Suppressor macrophage treated with lipopolysaccharide for 1 hour (primary cell): ENCODE measurements at regions not wholly inside any gene's neighbourhood (a gene's known extent, or its start where the extent isn't known, plus 50 kb on each side); places are given as distances from the start of the nearest gene placed in this dataset.

Experiments
- DNase-seq, 3 donors: peaks; one replicate each; pipeline ENCODE4 v3.0.0-alpha.2; 2020 to 2022

DNA sequence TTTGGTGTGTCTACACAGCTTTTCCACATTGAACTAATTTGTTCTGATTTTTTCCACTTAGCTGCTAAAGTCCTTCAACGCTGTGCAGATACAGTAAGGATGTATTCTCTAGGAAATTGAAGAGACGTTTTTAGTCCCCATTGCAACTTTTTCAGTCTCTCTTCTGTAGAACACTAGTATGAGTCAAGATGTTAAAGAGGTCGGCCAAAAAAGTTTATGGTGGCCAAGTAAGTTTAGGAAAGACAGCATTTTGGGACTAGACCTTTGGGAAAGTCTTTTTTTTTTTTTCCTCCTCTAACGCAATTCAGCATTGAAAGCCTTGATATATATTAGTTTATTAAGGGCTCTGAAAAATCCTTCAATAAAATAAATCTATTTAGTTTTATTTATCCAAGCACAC lies 243.5 kb upstream of the FBXL7 start:
- no peak for DNase-seq

- no peak for DNase-seq
Observed at GRCh38 chr5:15255576-15255975, 244.4 kb upstream of the FBXL7 start.

- DNase-seq: no peak
Observed at GRCh38 chr5:15254607-15255006, 245.4 kb upstream of the FBXL7 start.

GRCh38 chr5:15252331-15252730 lies 247.6 kb upstream of the FBXL7 start:
- DNase-seq: no peak

DNA sequence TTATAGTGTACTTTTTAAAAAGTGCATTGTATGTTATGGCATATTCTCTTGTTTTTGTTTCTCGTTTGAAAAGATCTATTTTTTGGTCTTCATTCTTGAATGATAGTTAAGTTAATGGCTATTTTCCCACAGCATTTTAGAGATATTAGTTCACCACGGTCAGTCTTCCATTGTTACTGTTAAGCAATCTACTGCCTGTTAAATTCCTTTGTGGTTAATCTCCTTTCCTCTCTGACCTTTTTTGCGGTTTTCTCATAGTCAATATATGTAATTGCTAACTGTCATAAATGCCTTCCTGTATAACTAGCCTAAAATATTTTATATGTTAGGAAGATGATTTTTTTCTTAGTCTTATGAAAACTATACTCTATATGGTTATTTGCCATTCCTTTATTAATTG lies 250.8 kb upstream of the FBXL7 start:
- no peak for DNase-seq

DNA sequence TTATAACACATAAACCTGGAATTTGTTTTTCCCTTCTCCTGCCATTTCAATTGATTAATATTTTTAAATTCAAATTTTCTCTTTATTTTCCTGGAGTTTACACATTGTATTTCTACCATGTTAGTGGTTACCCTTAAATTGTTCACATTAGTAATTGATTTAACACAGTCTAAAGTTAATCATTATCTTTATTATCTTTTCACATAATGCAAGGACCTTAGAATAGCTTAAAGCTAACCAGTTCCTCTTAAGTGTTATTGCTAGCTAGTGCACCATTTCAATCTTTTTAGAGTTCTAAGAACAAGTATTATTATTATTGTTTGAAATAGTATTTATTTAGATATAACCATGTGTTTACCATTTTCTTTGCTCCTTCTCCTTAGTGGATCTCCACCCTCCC lies 251.2 kb upstream of the FBXL7 start:
- no peak for DNase-seq

- no peak for DNase-seq
Observed at GRCh38 chr5:15245913-15246312, 254.1 kb upstream of the FBXL7 start.

DNA sequence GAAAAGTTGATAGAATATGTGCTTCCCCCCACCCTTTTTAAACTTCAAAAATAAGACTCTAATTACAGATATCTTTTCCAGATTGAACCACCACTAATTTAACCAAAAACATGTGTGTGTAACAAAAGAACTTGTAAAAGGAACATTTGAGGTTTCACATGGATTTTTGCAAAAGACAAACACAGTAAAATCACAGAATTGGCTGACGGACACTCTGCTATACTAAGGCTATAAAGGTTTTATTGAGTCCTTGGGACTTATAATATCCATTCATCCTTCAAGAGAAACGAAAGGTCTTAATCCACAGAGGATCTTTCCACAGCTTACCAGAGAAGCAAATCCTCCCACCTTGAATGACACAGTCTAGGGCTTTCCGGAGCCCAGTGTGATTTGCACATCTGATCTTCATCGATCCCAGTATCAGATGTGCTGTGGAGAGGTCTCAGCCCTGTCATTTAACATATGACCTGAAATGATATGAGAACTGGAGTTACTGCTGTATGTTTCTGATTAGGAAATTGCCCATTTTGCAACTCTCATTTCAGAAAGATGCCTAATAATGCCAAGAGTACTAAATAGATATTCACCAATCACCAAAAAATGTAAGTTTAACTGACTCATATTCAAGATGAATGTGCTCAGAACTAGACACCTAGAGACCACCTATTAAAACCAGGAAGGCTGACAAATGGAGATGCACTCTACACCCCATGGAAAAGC lies 256.5 kb upstream of the FBXL7 start:
- no peak for DNase-seq

DNA sequence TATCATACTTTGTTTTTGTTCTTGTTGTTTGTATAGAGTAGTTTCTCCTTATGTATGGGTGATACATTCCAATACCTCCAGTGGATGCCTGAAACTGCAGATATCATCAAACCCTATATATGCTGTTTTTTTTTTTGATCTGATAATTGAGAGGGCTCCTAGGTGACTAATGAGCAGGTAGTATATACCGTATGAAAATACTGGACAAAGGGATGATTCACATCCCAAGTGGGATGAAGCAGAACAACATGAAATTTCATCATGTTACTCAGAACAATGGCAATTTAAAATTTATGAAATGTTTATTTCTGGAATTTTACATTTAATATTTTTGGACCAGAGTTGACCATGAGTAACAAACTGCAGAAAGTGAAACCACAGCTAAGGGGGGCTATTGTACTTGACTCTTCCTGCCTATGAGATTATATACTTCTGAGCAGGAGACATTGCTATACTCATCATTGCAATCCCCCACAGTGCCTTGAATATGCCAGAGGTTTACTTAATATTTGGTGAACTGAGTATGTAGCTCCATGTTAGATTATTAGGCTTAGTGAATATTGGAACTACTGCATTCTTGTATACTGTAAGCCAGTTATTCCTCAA lies 258.7 kb upstream of the FBXL7 start:
- DNase-seq: no peak

- DNase-seq: no peak
Observed at GRCh38 chr5:15238006-15238405, 262.0 kb upstream of the FBXL7 start.

DNA sequence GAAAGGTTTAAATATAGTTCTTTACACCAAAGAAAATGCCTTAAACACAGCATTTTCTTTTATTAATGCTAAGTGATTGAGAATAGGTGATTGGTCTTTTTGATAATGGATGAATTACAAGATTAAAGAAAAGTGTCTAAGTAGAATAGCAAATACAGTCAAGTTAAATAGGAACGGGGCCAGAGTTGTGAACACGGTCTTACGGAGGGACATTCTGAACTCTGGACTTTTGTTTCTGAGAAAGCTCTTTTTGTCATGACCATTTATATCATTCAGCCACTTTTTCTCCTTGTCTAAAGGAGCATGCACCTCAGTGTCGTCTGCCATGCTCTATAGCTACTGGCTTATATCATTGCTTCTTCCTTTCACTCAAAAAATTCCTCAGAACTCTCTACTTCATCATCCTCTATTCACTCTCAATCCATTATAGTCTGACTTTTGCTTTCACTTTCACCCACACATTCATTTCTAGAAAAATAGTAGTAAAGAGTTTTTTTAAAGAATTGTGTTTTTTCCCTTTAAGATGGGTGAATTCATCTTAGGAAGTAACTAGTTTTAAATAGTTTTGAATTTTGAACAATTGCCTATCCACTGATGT lies 263.0 kb upstream of the FBXL7 start:
- DNase-seq: no peak

- no peak for DNase-seq
Observed at GRCh38 chr5:15234911-15235310, 265.1 kb upstream of the FBXL7 start.

GRCh38 chr5:15234366-15234765 lies 265.6 kb upstream of the FBXL7 start:
- no peak for DNase-seq

DNA sequence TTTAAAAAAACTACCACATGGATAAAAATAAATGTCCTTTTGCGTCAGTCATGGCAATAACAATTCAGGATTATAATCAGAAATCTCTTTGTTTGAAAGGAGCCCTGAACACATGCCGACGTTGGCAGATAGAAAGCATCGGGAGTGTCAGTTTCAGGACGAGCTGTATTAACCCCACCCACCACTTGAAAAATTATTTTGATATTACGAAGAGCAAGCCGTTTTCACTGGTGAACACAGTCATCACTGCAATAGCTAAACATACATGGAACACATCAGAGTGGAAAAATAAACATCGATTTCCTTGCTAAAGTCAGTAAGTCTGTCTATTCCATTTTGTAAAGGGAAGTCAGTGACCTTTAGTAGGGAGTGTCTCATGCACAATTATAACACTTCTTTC lies 266.4 kb upstream of the FBXL7 start:
- no peak for DNase-seq

GRCh38 chr5:15222156-15222555 lies 277.8 kb upstream of the FBXL7 start:
- no peak for DNase-seq

- no peak for DNase-seq
Observed at GRCh38 chr5:15220642-15221173, 279.3 kb upstream of the FBXL7 start.

DNA sequence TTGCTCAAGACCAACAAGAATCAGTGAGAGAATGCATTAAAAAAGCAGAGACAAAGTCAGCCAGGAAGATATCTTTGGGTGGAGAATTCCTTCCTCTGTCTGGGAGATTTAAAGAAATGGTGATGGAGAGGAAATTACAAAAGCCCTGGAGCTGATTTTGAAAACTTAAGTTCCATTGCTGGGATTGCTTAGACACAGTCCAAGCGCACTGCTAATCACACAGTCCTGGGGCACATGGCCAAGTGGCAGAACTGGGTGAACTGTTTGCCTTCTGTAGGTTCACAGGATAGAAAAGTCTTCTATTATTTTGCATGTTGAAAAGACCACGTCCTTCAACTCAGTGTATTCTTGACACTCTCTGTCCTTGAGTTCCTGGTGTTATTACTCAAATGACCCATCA lies 284.9 kb upstream of the FBXL7 start:
- no peak for DNase-seq

GRCh38 chr5:15214010-15214409 lies 286.0 kb upstream of the FBXL7 start:
- no peak for DNase-seq

GRCh38 chr5:15209053-15209762 lies 290.8 kb upstream of the FBXL7 start:
- no peak for DNase-seq

GRCh38 chr5:15206133-15206532 lies 293.8 kb upstream of the FBXL7 start:
- DNase-seq: no peak

DNA sequence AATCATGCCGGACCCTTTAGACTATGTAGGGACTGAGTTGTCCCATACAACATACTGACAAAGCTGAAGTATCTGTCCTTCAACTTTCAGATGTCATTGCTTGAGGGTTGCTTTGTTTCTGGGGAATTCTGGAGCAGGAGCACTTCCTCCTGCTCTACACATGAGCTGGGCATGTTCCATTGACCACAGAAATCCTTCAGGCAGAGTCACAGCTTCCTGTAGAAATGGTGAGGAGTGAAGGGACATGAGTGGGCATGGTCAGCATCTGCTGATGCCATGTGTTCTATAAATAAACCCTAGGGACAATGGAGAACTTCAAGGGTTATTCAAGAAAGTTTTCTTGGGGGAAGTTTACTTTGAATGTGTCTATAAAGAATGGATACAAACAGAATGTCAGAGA lies 296.6 kb upstream of the FBXL7 start:
- no peak for DNase-seq

DNA sequence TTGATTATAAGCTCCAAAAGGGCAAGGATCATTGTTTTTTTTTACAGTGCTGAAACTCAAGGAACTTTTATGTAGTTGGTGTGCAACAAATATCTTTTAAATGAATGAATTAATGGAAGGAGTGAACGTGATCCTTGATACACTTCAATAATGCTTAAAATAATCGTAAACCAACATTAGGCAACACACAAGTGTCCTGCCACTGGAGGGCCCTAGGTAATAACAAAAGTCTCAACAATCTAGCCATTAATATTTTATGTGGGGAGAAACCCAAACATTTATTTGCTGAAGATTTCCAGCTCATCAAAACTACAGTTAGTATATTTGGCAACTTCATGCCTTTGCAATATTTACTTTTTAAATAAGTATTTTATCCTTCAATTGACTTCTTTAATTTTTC lies 309.0 kb upstream of the FBXL7 start:
- DNase-seq: no peak

DNA sequence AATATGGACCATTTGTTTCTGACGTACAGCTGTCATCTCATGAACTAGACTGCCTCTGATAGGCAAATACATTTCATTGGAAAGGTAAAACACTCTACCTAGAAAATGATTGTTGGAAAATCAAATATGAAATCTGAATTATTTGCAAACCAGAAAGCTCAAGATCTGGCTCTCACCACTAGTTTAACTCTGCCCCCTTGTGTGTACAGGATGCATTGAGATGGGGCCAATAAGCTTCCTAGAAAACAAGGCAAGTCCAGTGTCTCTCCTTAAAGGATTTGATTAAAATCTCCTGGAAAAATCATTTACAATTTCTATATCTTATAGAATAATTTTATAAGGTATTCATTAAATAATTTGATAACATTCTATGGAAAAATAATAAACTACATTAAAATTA lies 311.9 kb upstream of the ANKH start:
- no peak for DNase-seq

- DNase-seq: no peak
Observed at GRCh38 chr5:15170173-15170572, 298.6 kb upstream of the ANKH start.
